GM18520 (cell line): ENCODE measurements at regions not wholly inside any gene's neighbourhood (a gene's known extent, or its start where the extent isn't known, plus 50 kb on each side); places are given as distances from the start of the nearest gene placed in this dataset.

Experiments used
- ATAC-seq: cut with Tn5 transposase; IDR thresholded peaks from one replicate; pipeline ENCODE4 v1.9.1; 2021; ENCODE audit not compliant: unreplicated experiment

- ATAC-seq: no peak
Measured at GRCh38 chr6:48057601-48058000, 53.4 kb downstream of the PTCHD4 start.

GRCh38 chr6:48048451-48049146 lies 62.4 kb downstream of the PTCHD4 start:
- ATAC-seq: no peak

GRCh38 chr6:48041894-48042293 lies 69.1 kb downstream of the PTCHD4 start:
- ATAC-seq: no peak

- ATAC-seq: no peak
Measured at GRCh38 chr6:48037946-48038345, 73.1 kb downstream of the PTCHD4 start.

GRCh38 chr6:48036316-48036715 lies 74.7 kb downstream of the PTCHD4 start:
- no peak for ATAC-seq

- no peak for ATAC-seq
Measured at GRCh38 chr6:48032151-48032550, 78.8 kb downstream of the PTCHD4 start.

GRCh38 chr6:48031711-48032110 lies 79.3 kb downstream of the PTCHD4 start:
- ATAC-seq: no peak

GRCh38 chr6:48027704-48028435 lies 83.1 kb downstream of the PTCHD4 start:
- no peak for ATAC-seq

- no peak for ATAC-seq
Measured at GRCh38 chr6:48024956-48025355, 86.0 kb downstream of the PTCHD4 start.

- ATAC-seq: no peak
Measured at GRCh38 chr6:48021904-48022303, 89.1 kb downstream of the PTCHD4 start.

GRCh38 chr6:48016020-48016755 lies 94.8 kb downstream of the PTCHD4 start:
- no peak for ATAC-seq

- ATAC-seq: no peak
Measured at GRCh38 chr6:47992809-47993208, 118.2 kb downstream of the PTCHD4 start.

- ATAC-seq: no peak
Measured at GRCh38 chr6:47983491-47983890, 127.5 kb downstream of the PTCHD4 start.

- no peak for ATAC-seq
Measured at GRCh38 chr6:47977314-47977713, 133.7 kb downstream of the PTCHD4 start.

- no peak for ATAC-seq
Measured at GRCh38 chr6:47974106-47974505, 136.9 kb downstream of the PTCHD4 start.

- ATAC-seq: no peak
Measured at GRCh38 chr6:47970826-47971225, 140.2 kb downstream of the PTCHD4 start.

- peak; percentile 92 for ATAC-seq
Measured at GRCh38 chr6:47967843-47968242, 143.2 kb downstream of the PTCHD4 start.

- ATAC-seq: no peak
Measured at GRCh38 chr6:47964969-47965368, 146.0 kb downstream of the PTCHD4 start.

- ATAC-seq: no peak
Measured at GRCh38 chr6:47952640-47953039, 158.4 kb downstream of the PTCHD4 start.

- ATAC-seq: no peak
Measured at GRCh38 chr6:47944846-47945245, 163.0 kb downstream of the OPN5 start.

GRCh38 chr6:47938405-47938804 lies 156.6 kb downstream of the OPN5 start:
- no peak for ATAC-seq

GRCh38 chr6:47936820-47937219 lies 155.0 kb downstream of the OPN5 start:
- ATAC-seq: no peak
